HepG2 (cell line): ENCODE measurements at regions not wholly inside any gene's neighbourhood (a gene's known extent, or its start where the extent isn't known, plus 50 kb on each side); places are given as distances from the start of the nearest gene placed in this dataset.

ENCODE experiments used
- FOXC1 ChIP-seq: sonication (generic); formaldehyde crosslinking; IDR thresholded peaks from 2 replicates; pipeline ENCODE4 v1.8.0; 2022; ENCODE audit warnings: mild to moderate bottlenecking, missing genetic modification reagents, borderline replicate concordance
- GMEB2 ChIP-seq: IDR thresholded peaks from 2 replicates; pipeline ENCODE4 v1.6.1; 2016; ENCODE audit warnings: missing biosample characterization, missing genetic modification reagents, low read depth
- KDM3A ChIP-seq: IDR thresholded peaks from 2 replicates; pipeline ENCODE4 v1.6.1; 2018; ENCODE audit warnings: low read depth, missing compliant biosample characterization
- NFAT5 ChIP-seq: sonication (generic); formaldehyde crosslinking; IDR thresholded peaks from 2 replicates; pipeline ENCODE4 v1.4.0; 2020; ENCODE audit warnings: missing genetic modification reagents
- PBX2 ChIP-seq: IDR thresholded peaks from 2 replicates; pipeline ENCODE4 v1.6.1; 2016; ENCODE audit warnings: control low read depth
- SMAD3 ChIP-seq: sonication (generic); formaldehyde crosslinking; IDR thresholded peaks from 2 replicates; pipeline ENCODE4 v1.4.0; 2020; ENCODE audit warnings: missing genetic modification reagents
- SMYD3 ChIP-seq: sonication (generic); formaldehyde crosslinking; IDR thresholded peaks from 2 replicates; pipeline ENCODE4 v1.8.1; 2023; ENCODE audit warnings: mild to moderate bottlenecking, missing genetic modification reagents
- UBTF ChIP-seq: sonication (generic); formaldehyde crosslinking; IDR thresholded peaks from 2 replicates; pipeline ENCODE4 v1.4.0; 2020; ENCODE audit warnings: mild to moderate bottlenecking, missing genetic modification reagents
- ZBTB3 ChIP-seq: sonication (generic); formaldehyde crosslinking; IDR thresholded peaks from 2 replicates; pipeline ENCODE4 v1.4.0; 2020; ENCODE audit warnings: low read depth, mild to moderate bottlenecking, moderate library complexity, missing genetic modification reagents, borderline replicate concordance
- ZFX ChIP-seq: sonication (generic); formaldehyde crosslinking; IDR thresholded peaks from 2 replicates; pipeline ENCODE4 v1.4.0; 2020; ENCODE audit warnings: mild to moderate bottlenecking, low read depth, missing genetic modification reagents, moderate library complexity
- ZNF251 ChIP-seq: sonication (generic); formaldehyde crosslinking; IDR thresholded peaks from 2 replicates; pipeline ENCODE4 v1.9.0; 2021; ENCODE audit warnings: mild to moderate bottlenecking, missing genetic modification reagents
- ZNF276 ChIP-seq: sonication (generic); formaldehyde crosslinking; IDR thresholded peaks from 2 replicates; pipeline ENCODE4 v1.4.0; 2020; ENCODE audit warnings: mild to moderate bottlenecking, low read depth, missing genetic modification reagents
- ZNF414 ChIP-seq: sonication (generic); formaldehyde crosslinking; IDR thresholded peaks from 2 replicates; pipeline ENCODE4 v1.5.0; 2020; ENCODE audit warnings: missing genetic modification reagents
- ZNF501 ChIP-seq: sonication (generic); formaldehyde crosslinking; IDR thresholded peaks from 2 replicates; pipeline ENCODE4 v1.5.1; 2020; ENCODE audit warnings: mild to moderate bottlenecking, moderate library complexity, missing genetic modification reagents
- ZNF557 ChIP-seq: sonication (generic); formaldehyde crosslinking; IDR thresholded peaks from 2 replicates; pipeline ENCODE4 v1.4.0; 2020; ENCODE audit warnings: missing genetic modification reagents
- ZNF564 ChIP-seq: sonication (generic); formaldehyde crosslinking; IDR thresholded peaks from 2 replicates; pipeline ENCODE4 v1.8.1; 2023; ENCODE audit warnings: mild to moderate bottlenecking, missing genetic modification reagents

GRCh38 chr3:42014921-42015533, 53.1 kb upstream of the ULK4 start (continued):
- TF ChIP-seq ZNF276 (peak; percentile 43; the same call in 1 of the 2 replicates), SMAD3 (0 out of 2 replicates have a peak, but pooled peaks have one; percentile 18), UBTF (CRISPR knock-in tag) (peak; percentile 61), FOXC1 (no peak), ZNF251 (CRISPR knock-in tag) (no peak), ZNF414 (CRISPR knock-in tag) (no peak), ZNF564 (CRISPR knock-in tag) (0 out of 2 replicates have a peak, but pooled peaks have one; percentile 43), NFAT5 (CRISPR knock-in tag) (no peak), ZFX (CRISPR knock-in tag) (peak; percentile 16; the same call in 1 of the 2 replicates), KDM3A (CRISPR knock-in tag) (no peak), ZNF501 (CRISPR knock-in tag) (no peak), GMEB2 (CRISPR knock-in tag) (no peak), SMYD3 (no peak), PBX2 (CRISPR knock-in tag) (peak; percentile 32; the same call in 1 of the 2 replicates), ZNF557 (CRISPR knock-in tag) (no peak), ZBTB3 (no peak)
